Effector memory CD8-positive, alpha-beta T cell (primary cell): ENCODE measurements at regions not wholly inside any gene's neighbourhood (a gene's known extent, or its start where the extent isn't known, plus 50 kb on each side); places are given as distances from the start of the nearest gene placed in this dataset.

ENCODE experiments used
- ATAC-seq: fragments of 150-1000 bp; cut with Tn5 transposase; replicated peaks from 2 replicates; pipeline ENCODE4 v1.10.0; 2021; ENCODE audit warnings: mild to moderate bottlenecking, moderate library complexity
- DNase-seq, 3 experiments: peaks; one replicate each; pipeline ENCODE4 v3.0.0; 2021
- H3K27ac Mint-ChIP-seq, 2 donors: one replicate each; pipeline ENCODE4 v1.8.0; 2022; ENCODE audit warnings: mild to moderate bottlenecking in 2 of 2, mixed read lengths in 2 of 2, moderate library complexity in 2 of 2
- H3K27me3 Mint-ChIP-seq, 2 donors: one replicate each; pipeline ENCODE4 v1.8.0; 2022; ENCODE audit warnings: mixed read lengths in 2 of 2
- H3K36me3 Mint-ChIP-seq: one replicate; pipeline ENCODE4 v1.8.0; 2022; ENCODE audit warnings: mild to moderate bottlenecking, moderate library complexity, mixed read lengths; ENCODE audit not compliant: insufficient read depth
- H3K4me1 Mint-ChIP-seq, 2 donors: one replicate each; pipeline ENCODE4 v1.8.0; 2022; ENCODE audit warnings: low read depth in 2 of 2, mixed read lengths in 2 of 2
- H3K4me3 Mint-ChIP-seq, 2 donors: one replicate each; pipeline ENCODE4 v1.8.0; 2022; ENCODE audit warnings: mild to moderate bottlenecking in 2 of 2, mixed read lengths in 2 of 2, moderate library complexity in 2 of 2
- H3K9me3 Mint-ChIP-seq, 2 donors: one replicate each; pipeline ENCODE4 v1.8.0; 2022; ENCODE audit warnings: mixed read lengths in 2 of 2

- DNase-seq (no peak), ATAC-seq (no peak)
- no peaks in the 10 kb centered on the region for H3K4me1 Mint-ChIP-seq
- H3K27me3 Mint-ChIP-seq = no peaks in the 10 kb centered on the region
- H3K36me3 Mint-ChIP-seq = no peaks in the 10 kb centered on the region
- H3K9me3 Mint-ChIP-seq = no peaks in the 10 kb centered on the region
- no peak overlapping the region for H3K4me3 Mint-ChIP-seq
- no peak overlapping the region for H3K27ac Mint-ChIP-seq
These were observed 1632.4 kb downstream of the RPA4 start for GRCh38 chrX:98516120-98516519.

DNA sequence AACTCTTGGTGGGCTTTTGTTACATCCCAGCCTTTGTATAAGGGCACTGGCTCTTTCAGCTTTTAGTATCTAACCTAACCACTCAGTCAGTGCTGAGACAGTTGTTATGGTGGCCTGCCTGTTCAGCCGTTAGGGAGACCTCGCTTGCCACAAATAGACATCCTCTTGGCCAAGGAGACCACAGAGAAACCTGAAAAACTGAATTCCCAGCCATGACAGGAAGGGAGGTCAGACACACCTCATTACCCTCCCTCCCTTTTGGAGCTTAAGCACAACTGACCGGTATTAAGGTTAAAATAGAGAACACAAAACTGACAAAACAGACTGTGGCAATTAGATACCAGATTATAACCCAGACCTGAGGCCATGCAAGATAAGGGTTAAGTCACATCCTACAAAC, 1639.3 kb downstream of the RPA4 start:
- Mint-ChIP-seq H3K4me1 (no peaks in the 10 kb centered on the region), H3K27me3 (no peaks in the 10 kb centered on the region), H3K9me3 (peaks cover 1 to 8% of the 10 kb centered on the region in 2 donors), H3K36me3 (no peaks in the 10 kb centered on the region), H3K4me3 (no peak overlapping the region), H3K27ac (no peak overlapping the region)
- ATAC-seq (no peak), DNase-seq (no peak)

- no peak for ATAC-seq
- H3K27ac Mint-ChIP-seq = no peak overlapping the region
- H3K27me3 Mint-ChIP-seq = no peaks in the 10 kb centered on the region
- H3K4me3 Mint-ChIP-seq = no peak overlapping the region
- no peaks in the 10 kb centered on the region for H3K4me1 Mint-ChIP-seq
- peaks cover 1 to 8% of the 10 kb centered on the region in 2 donors for H3K9me3 Mint-ChIP-seq
- H3K36me3 Mint-ChIP-seq = no peaks in the 10 kb centered on the region
- DNase-seq = no peak
These were observed 1639.8 kb downstream of the RPA4 start for GRCh38 chrX:98523521-98523920.

- no peaks in the 10 kb centered on the region for H3K27me3 Mint-ChIP-seq
- ATAC-seq (no peak), DNase-seq (no peak)
- H3K4me3 Mint-ChIP-seq = no peak overlapping the region
- no peaks in the 10 kb centered on the region for H3K36me3 Mint-ChIP-seq
- H3K9me3 Mint-ChIP-seq = peaks cover 0 to 2% of the 10 kb centered on the region in 2 donors
- H3K27ac Mint-ChIP-seq = no peak overlapping the region
- H3K4me1 Mint-ChIP-seq = no peaks in the 10 kb centered on the region
These were observed 1664.8 kb downstream of the RPA4 start for GRCh38 chrX:98548519-98548918.

- Mint-ChIP-seq H3K4me3 (no peak overlapping the region), H3K27ac (no peak overlapping the region), H3K27me3 (no peaks in the 10 kb centered on the region), H3K9me3 (no peaks in the 10 kb centered on the region), H3K4me1 (no peaks in the 10 kb centered on the region), H3K36me3 (no peaks in the 10 kb centered on the region)
- no peak for ATAC-seq
- no peak for DNase-seq
These were observed 1685.1 kb downstream of the RPA4 start for GRCh38 chrX:98568795-98569194.

DNA sequence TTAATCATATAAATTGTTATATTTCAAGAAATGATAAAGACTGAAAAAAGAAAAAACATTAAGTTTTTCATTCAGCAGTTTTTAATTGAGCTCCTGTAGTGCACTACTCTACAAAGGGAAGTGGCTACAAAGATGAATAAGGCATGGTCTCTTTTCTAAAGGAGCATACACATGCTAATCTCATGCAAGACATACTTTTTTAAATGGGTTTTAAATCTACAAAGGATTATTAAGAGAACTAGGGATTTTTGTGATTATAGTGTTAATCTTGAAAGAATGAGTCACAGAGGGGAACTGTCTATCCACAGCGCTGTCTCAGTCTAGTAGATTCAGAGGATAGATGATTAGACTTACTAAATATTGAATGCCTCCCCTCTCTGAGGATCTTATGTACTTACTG, 1722.2 kb downstream of the RPA4 start:
- Mint-ChIP-seq H3K36me3 (no peaks in the 10 kb centered on the region), H3K4me3 (no peak overlapping the region), H3K9me3 (peaks cover 0 to 2% of the 10 kb centered on the region in 2 donors), H3K27me3 (no peaks in the 10 kb centered on the region), H3K4me1 (no peaks in the 10 kb centered on the region), H3K27ac (no peak overlapping the region)
- ATAC-seq = no peak
- no peak for DNase-seq

- Mint-ChIP-seq H3K27ac (no peak overlapping the region), H3K36me3 (no peaks in the 10 kb centered on the region), H3K4me1 (no peaks in the 10 kb centered on the region), H3K27me3 (no peaks in the 10 kb centered on the region), H3K4me3 (no peak overlapping the region), H3K9me3 (peaks cover 0 to 2% of the 10 kb centered on the region in 2 donors)
- no peak for ATAC-seq
- DNase-seq = no peak
These were observed 1724.0 kb downstream of the RPA4 start for GRCh38 chrX:98607739-98608138.

DNA sequence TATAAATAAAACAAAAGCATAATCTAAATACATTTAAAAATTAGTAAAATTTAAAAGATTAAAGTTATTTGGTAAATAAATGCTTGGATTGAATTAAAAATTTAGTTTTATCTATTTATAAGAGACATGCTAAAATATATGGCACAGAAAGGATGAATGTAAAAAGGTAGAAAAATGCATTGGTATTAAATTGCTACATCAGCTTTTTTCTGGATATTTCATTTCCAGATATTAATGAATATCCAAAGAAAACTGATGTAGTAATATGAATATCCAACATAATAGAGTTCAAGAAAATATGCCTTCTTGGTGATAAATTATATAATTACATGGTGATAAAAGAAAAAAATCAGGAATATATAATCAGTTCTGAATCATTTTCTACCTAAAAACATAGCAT, 1743.9 kb downstream of the RPA4 start:
- Mint-ChIP-seq H3K36me3 (no peaks in the 10 kb centered on the region), H3K4me1 (no peaks in the 10 kb centered on the region), H3K27ac (no peak overlapping the region), H3K9me3 (no peaks in the 10 kb centered on the region), H3K27me3 (no peaks in the 10 kb centered on the region), H3K4me3 (no peak overlapping the region)
- ATAC-seq = no peak
- no peak for DNase-seq

- Mint-ChIP-seq H3K27me3 (no peaks in the 10 kb centered on the region), H3K27ac (no peak overlapping the region), H3K9me3 (no peaks in the 10 kb centered on the region), H3K4me3 (no peak overlapping the region), H3K4me1 (no peaks in the 10 kb centered on the region), H3K36me3 (no peaks in the 10 kb centered on the region)
- ATAC-seq = no peak
- DNase-seq = no peak
These were observed 1753.7 kb downstream of the RPA4 start for GRCh38 chrX:98637451-98637850.

DNA sequence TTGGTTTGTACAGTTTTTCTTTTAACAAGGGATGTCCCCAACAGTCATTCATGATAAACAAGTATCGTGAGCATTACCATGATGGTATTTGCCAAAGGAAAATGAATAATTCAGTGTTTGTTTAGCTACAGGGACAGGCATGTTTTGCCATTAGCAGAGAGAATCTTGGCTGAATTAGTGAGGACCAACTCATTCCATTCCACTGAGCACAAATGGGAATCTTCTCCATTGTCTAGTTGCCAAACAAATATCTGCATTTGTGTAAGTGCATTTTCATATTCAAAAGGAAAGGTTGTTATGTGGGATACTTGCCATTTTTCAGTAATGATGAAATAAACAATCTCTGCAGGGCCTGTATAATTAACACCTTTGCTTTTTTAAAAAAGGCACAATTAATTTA, 1762.6 kb downstream of the RPA4 start:
- no peak for ATAC-seq
- Mint-ChIP-seq H3K4me3 (no peak overlapping the region), H3K36me3 (no peaks in the 10 kb centered on the region)

GRCh38 chrX:98654565-98654964, 1755.5 kb downstream of the PCDH19 start:
- Mint-ChIP-seq H3K4me3 (no peak overlapping the region), H3K27me3 (no peaks in the 10 kb centered on the region), H3K36me3 (no peaks in the 10 kb centered on the region), H3K9me3 (no peaks in the 10 kb centered on the region), H3K4me1 (no peaks in the 10 kb centered on the region), H3K27ac (no peak overlapping the region)
- ATAC-seq = no peak
- no peak for DNase-seq

More for the DNA sequence above, 1762.6 kb downstream of the RPA4 start:
- H3K4me1 Mint-ChIP-seq = no peaks in the 10 kb centered on the region
- no peak overlapping the region for H3K27ac Mint-ChIP-seq
- no peaks in the 10 kb centered on the region for H3K27me3 Mint-ChIP-seq
- no peak for DNase-seq
- peaks cover 0 to 2% of the 10 kb centered on the region in 2 donors for H3K9me3 Mint-ChIP-seq
